Glutamatergic neuron (in vitro differentiated cells): ENCODE measurements at regions not wholly inside any gene's neighbourhood (a gene's known extent, or its start where the extent isn't known, plus 50 kb on each side); places are given as distances from the start of the nearest gene placed in this dataset.
"Not testable (repeated sequence)": the region's sequence is repeated elsewhere in the genome, so short reads cannot be mapped to it uniquely, and the experiment has no call there.

ENCODE experiments used
- DNase-seq: peaks from one replicate; pipeline ENCODE4 v3.0.0; 2022
- H3K27ac Mint-ChIP-seq: one replicate; pipeline ENCODE4 v1.8.0; 2020; ENCODE audit warnings: mild to moderate bottlenecking, mixed read lengths, inconsistent platforms; ENCODE audit not compliant: unreplicated experiment
- H3K27me3 Mint-ChIP-seq: one replicate; pipeline ENCODE4 v1.8.0; 2020; ENCODE audit warnings: mild to moderate bottlenecking, moderate library complexity, mixed read lengths, inconsistent platforms; ENCODE audit not compliant: unreplicated experiment
- H3K36me3 Mint-ChIP-seq: one replicate; pipeline ENCODE4 v1.8.0; 2020; ENCODE audit warnings: mild to moderate bottlenecking, mixed read lengths, inconsistent platforms; ENCODE audit not compliant: unreplicated experiment
- H3K4me1 Mint-ChIP-seq: one replicate; pipeline ENCODE4 v1.8.0; 2020; ENCODE audit warnings: mild to moderate bottlenecking, low read depth, mixed read lengths, inconsistent platforms; ENCODE audit not compliant: unreplicated experiment
- H3K4me3 Mint-ChIP-seq: one replicate; pipeline ENCODE4 v1.8.0; 2020; ENCODE audit warnings: mild to moderate bottlenecking, mixed read lengths, inconsistent platforms; ENCODE audit not compliant: unreplicated experiment
- H3K9me3 Mint-ChIP-seq: one replicate; pipeline ENCODE4 v1.8.0; 2020; ENCODE audit warnings: mild to moderate bottlenecking, moderate library complexity, mixed read lengths, inconsistent platforms; ENCODE audit not compliant: unreplicated experiment
- TF ChIP-seq, protein P1 (sequence below): fragments of 200-600 bp; sonication (generic); IDR thresholded peaks from one replicate; pipeline ENCODE4 v1.5.0; 2021; ENCODE audit not compliant: partially characterized antibody, unreplicated experiment

DNA sequence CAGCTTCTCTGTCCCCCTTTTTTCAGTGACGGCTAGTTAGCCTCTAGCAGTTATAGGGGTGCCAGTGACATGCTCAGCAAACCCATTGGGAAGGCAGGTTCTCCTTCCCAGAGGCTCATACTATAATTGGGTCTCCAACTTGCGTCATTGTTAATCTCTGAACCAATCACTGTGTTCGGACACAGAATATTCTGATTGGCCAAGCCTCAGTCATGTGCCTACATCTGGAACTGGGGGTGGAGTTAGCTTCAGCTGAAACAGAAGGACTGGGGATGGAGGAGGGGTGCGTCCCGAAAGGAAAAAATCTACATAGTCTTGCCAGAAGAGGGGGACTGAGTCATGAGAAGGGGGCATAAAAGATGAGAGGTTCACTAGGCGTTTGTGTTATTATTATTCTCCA, 165.6 kb downstream of the SUDS3 start:
- Mint-ChIP-seq H3K36me3 (no peaks in the 10 kb centered on the region), H3K4me1 (peaks cover 7% of the 10 kb centered on the region), H3K9me3 (peaks cover 2% of the 10 kb centered on the region), H3K4me3 (no peak overlapping the region), H3K27me3 (no peaks in the 10 kb centered on the region), H3K27ac (no peak overlapping the region)
- TF ChIP-seq, protein P1, sequence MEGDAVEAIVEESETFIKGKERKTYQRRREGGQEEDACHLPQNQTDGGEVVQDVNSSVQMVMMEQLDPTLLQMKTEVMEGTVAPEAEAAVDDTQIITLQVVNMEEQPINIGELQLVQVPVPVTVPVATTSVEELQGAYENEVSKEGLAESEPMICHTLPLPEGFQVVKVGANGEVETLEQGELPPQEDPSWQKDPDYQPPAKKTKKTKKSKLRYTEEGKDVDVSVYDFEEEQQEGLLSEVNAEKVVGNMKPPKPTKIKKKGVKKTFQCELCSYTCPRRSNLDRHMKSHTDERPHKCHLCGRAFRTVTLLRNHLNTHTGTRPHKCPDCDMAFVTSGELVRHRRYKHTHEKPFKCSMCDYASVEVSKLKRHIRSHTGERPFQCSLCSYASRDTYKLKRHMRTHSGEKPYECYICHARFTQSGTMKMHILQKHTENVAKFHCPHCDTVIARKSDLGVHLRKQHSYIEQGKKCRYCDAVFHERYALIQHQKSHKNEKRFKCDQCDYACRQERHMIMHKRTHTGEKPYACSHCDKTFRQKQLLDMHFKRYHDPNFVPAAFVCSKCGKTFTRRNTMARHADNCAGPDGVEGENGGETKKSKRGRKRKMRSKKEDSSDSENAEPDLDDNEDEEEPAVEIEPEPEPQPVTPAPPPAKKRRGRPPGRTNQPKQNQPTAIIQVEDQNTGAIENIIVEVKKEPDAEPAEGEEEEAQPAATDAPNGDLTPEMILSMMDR, result no peak
- no peak for DNase-seq

DNA sequence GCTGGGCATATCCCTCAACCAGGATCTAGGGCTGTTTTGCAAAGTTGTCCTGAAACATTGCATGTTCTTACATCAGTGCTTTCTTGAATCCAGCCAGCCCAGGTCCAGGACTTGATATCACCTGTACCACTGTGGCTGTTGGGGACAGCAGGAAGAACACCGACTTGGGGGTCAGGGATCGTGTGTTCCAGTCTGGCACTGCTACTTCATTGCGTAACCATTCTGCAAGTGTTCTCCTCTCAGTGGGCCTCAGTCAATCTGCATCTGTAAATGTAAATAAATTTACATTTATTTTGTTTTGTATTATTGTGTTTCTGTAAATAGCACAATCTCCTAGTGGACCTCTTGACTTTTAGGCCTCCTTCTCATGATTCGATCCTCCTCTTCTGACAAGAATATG, 167.3 kb downstream of the SUDS3 start:
- Mint-ChIP-seq H3K4me1 (peaks cover 3% of the 10 kb centered on the region), H3K9me3 (peaks cover under 1% of the 10 kb centered on the region), H3K27me3 (no peaks in the 10 kb centered on the region), H3K4me3 (no peak overlapping the region), H3K27ac (no peak overlapping the region), H3K36me3 (no peaks in the 10 kb centered on the region)
- TF ChIP-seq, protein P1, result no peak
- no peak for DNase-seq

DNA sequence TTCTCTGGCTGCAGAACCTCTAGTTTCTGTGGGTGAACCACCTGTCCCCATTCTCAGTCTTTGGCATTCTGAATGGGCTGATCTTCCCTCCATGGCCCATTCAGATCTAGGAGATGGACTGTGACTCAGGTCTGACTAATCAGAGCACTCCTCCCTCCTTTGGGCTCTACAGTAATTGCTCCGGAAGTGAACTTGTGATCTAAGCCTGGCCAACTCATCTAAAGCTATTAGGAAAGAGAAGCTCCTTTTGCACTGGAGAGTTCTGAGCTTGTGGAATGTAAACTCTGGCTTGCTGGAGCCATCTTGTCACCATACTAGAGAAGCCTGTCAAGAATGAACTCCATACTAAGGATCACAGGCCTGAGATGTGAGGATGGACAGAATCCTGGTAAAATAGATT, 168.2 kb downstream of the SUDS3 start:
- Mint-ChIP-seq H3K4me1 (peaks cover 3% of the 10 kb centered on the region), H3K27me3 (no peaks in the 10 kb centered on the region), H3K27ac (no peak overlapping the region), H3K36me3 (no peaks in the 10 kb centered on the region), H3K9me3 (no peaks in the 10 kb centered on the region), H3K4me3 (no peak overlapping the region)
- no peak for DNase-seq
- TF ChIP-seq, protein P1, result no peak

DNA sequence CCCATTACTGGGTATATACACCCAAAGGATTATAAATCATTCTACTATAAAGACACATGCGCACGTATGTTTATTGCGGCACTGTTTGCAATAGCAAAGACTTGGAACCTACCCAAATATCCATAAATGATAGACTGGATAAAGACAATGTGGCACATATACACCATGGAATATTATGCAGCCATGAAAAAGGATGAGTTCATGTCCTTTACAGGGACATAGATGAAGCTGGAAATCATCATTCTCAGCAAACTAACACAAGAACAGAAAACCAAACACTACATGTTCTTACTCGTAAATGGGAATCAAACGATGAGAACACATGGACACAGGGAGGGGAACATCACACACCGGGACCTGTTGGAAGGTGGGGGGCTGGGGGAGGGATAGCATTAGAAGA, 171.3 kb downstream of the SUDS3 start:
- H3K27ac Mint-ChIP-seq, H3K36me3 Mint-ChIP-seq, H3K9me3 Mint-ChIP-seq, H3K4me3 Mint-ChIP-seq, DNase-seq, H3K27me3 Mint-ChIP-seq, H3K4me1 Mint-ChIP-seq: not testable (repeated sequence)

DNA sequence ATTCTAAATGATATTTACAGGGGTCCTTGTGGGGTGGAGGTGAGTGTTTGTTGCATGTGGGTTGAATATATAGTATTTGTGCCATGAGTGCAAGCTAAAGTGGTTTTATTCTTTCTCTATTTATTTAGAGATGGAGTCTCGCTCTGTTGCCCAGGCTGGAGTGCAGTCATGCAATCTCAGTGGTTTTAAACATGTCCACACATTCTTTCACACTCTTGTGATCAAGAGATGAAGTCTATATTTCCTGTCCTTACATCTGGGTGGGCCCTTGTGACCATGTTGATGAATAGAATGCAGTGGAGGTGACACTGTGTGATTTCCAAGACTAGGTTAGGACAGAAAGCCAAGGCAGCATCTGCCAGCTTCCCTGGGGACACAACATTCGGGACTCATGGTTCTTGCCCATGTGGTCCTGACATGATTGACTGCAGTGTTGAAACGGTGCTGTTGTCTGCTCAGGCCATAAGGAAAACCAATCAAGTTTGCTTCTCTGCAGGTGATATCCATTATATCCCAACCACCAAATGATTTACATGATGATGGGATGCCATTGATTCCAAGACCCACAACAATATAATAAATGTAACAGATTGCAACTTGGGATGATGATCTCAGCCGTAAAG, 172.6 kb downstream of the SUDS3 start:
- H3K9me3 Mint-ChIP-seq, result no peaks in the 10 kb centered on the region
- H3K4me3 Mint-ChIP-seq, result no peak overlapping the region
- DNase-seq, result no peak
- TF ChIP-seq, protein P1, result no peak
- no peaks in the 10 kb centered on the region for H3K4me1 Mint-ChIP-seq
- no peak overlapping the region for H3K27ac Mint-ChIP-seq
- H3K27me3 Mint-ChIP-seq, result no peaks in the 10 kb centered on the region
- no peaks in the 10 kb centered on the region for H3K36me3 Mint-ChIP-seq
